ENCODE measurements at regions not wholly inside any gene's neighbourhood (a gene's known extent, or its start where the extent isn't known, plus 50 kb on each side); places are given as distances from the start of the nearest gene placed in this dataset.

DNA sequence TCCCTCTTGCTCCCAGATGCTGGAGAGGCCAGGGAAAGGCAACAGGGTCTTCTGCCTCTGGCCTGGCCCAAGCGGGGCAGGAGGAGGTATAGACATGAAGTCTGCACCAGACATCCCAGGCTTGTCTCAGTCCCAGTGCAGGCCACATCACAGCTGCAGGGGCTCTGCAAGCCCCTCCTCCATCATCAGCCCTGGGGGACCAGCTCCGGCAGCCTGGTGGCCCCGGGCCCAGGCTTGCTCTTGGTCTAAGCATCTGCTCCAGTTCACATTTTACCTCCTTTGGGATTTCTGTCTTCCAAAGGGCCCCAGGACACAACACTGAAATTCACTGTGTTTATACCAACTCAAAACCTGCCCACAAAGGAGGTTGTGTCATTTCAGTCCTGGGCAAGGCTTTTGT is 359.4 kb downstream of the ZNF536 start:
- no peaks in the 10 kb centered on the region for H3K79me2 ChIP-seq (replicated peaks; ENCODE audit: insufficient read depth)
- H3K4me3 Mint-ChIP-seq, result no peak overlapping the region
- H3K4me2 ChIP-seq, result no peak overlapping the region
- no peaks in the 10 kb centered on the region for H4K20me1 ChIP-seq (replicated peaks; ENCODE audit: insufficient read depth)
- TF ChIP-seq JUNB (IDR thresholded peaks at IDR 0.05; ENCODE audit: unreplicated experiment), result no peak
- TF ChIP-seq STAT1 (IDR thresholded peaks at IDR 0.05; ENCODE audit: unreplicated experiment), result no peak
- TF ChIP-seq, protein P1, sequence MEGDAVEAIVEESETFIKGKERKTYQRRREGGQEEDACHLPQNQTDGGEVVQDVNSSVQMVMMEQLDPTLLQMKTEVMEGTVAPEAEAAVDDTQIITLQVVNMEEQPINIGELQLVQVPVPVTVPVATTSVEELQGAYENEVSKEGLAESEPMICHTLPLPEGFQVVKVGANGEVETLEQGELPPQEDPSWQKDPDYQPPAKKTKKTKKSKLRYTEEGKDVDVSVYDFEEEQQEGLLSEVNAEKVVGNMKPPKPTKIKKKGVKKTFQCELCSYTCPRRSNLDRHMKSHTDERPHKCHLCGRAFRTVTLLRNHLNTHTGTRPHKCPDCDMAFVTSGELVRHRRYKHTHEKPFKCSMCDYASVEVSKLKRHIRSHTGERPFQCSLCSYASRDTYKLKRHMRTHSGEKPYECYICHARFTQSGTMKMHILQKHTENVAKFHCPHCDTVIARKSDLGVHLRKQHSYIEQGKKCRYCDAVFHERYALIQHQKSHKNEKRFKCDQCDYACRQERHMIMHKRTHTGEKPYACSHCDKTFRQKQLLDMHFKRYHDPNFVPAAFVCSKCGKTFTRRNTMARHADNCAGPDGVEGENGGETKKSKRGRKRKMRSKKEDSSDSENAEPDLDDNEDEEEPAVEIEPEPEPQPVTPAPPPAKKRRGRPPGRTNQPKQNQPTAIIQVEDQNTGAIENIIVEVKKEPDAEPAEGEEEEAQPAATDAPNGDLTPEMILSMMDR (conservative IDR thresholded peaks at IDR 0.05; ENCODE audit: low read depth in 2 of 2), result no peak
- no peak for TF ChIP-seq ZNF331 (CRISPR knock-in tag; IDR thresholded peaks at IDR 0.05; ENCODE audit: low read depth)
- TF ChIP-seq EZH2phosphoT487 (IDR thresholded peaks at IDR 0.05; ENCODE audit: unreplicated experiment), result no peak
- no peak for TF ChIP-seq EZH2 (IDR thresholded peaks at IDR 0.05; ENCODE audit: low read depth, unreplicated experiment)
- no peak for TF ChIP-seq CREB1 (CRISPR knock-in tag; IDR thresholded peaks at IDR 0.05; ENCODE audit: low read depth)
- no peak for TF ChIP-seq POLR2AphosphoS5 (IDR thresholded peaks at IDR 0.05; ENCODE audit: low read depth)
- TF ChIP-seq, protein P2, sequence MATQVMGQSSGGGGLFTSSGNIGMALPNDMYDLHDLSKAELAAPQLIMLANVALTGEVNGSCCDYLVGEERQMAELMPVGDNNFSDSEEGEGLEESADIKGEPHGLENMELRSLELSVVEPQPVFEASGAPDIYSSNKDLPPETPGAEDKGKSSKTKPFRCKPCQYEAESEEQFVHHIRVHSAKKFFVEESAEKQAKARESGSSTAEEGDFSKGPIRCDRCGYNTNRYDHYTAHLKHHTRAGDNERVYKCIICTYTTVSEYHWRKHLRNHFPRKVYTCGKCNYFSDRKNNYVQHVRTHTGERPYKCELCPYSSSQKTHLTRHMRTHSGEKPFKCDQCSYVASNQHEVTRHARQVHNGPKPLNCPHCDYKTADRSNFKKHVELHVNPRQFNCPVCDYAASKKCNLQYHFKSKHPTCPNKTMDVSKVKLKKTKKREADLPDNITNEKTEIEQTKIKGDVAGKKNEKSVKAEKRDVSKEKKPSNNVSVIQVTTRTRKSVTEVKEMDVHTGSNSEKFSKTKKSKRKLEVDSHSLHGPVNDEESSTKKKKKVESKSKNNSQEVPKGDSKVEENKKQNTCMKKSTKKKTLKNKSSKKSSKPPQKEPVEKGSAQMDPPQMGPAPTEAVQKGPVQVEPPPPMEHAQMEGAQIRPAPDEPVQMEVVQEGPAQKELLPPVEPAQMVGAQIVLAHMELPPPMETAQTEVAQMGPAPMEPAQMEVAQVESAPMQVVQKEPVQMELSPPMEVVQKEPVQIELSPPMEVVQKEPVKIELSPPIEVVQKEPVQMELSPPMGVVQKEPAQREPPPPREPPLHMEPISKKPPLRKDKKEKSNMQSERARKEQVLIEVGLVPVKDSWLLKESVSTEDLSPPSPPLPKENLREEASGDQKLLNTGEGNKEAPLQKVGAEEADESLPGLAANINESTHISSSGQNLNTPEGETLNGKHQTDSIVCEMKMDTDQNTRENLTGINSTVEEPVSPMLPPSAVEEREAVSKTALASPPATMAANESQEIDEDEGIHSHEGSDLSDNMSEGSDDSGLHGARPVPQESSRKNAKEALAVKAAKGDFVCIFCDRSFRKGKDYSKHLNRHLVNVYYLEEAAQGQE (IDR thresholded peaks at IDR 0.05; ENCODE audit: unreplicated experiment), result no peak
- TF ChIP-seq, protein P3, sequence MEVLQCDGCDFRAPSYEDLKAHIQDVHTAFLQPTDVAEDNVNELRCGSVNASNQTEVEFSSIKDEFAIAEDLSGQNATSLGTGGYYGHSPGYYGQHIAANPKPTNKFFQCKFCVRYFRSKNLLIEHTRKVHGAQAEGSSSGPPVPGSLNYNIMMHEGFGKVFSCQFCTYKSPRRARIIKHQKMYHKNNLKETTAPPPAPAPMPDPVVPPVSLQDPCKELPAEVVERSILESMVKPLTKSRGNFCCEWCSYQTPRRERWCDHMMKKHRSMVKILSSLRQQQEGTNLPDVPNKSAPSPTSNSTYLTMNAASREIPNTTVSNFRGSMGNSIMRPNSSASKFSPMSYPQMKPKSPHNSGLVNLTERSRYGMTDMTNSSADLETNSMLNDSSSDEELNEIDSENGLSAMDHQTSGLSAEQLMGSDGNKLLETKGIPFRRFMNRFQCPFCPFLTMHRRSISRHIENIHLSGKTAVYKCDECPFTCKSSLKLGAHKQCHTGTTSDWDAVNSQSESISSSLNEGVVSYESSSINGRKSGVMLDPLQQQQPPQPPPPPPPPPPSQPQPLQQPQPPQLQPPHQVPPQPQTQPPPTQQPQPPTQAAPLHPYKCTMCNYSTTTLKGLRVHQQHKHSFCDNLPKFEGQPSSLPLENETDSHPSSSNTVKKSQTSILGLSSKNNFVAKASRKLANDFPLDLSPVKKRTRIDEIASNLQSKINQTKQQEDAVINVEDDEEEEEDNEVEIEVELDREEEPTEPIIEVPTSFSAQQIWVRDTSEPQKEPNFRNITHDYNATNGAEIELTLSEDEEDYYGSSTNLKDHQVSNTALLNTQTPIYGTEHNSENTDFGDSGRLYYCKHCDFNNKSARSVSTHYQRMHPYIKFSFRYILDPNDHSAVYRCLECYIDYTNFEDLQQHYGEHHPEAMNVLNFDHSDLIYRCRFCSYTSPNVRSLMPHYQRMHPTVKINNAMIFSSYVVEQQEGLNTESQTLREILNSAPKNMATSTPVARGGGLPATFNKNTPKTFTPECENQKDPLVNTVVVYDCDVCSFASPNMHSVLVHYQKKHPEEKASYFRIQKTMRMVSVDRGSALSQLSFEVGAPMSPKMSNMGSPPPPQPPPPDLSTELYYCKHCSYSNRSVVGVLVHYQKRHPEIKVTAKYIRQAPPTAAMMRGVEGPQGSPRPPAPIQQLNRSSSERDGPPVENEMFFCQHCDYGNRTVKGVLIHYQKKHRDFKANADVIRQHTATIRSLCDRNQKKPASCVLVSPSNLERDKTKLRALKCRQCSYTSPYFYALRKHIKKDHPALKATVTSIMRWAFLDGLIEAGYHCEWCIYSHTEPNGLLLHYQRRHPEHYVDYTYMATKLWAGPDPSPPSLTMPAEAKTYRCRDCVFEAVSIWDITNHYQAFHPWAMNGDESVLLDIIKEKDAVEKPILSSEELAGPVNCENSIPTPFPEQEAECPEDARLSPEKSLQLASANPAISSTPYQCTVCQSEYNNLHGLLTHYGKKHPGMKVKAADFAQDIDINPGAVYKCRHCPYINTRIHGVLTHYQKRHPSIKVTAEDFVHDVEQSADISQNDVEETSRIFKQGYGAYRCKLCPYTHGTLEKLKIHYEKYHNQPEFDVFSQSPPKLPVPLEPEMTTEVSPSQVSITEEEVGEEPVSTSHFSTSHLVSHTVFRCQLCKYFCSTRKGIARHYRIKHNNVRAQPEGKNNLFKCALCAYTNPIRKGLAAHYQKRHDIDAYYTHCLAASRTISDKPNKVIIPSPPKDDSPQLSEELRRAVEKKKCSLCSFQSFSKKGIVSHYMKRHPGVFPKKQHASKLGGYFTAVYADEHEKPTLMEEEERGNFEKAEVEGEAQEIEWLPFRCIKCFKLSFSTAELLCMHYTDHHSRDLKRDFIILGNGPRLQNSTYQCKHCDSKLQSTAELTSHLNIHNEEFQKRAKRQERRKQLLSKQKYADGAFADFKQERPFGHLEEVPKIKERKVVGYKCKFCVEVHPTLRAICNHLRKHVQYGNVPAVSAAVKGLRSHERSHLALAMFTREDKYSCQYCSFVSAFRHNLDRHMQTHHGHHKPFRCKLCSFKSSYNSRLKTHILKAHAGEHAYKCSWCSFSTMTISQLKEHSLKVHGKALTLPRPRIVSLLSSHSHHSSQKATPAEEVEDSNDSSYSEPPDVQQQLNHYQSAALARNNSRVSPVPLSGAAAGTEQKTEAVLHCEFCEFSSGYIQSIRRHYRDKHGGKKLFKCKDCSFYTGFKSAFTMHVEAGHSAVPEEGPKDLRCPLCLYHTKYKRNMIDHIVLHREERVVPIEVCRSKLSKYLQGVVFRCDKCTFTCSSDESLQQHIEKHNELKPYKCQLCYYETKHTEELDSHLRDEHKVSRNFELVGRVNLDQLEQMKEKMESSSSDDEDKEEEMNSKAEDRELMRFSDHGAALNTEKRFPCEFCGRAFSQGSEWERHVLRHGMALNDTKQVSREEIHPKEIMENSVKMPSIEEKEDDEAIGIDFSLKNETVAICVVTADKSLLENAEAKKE (CRISPR knock-in tag; IDR thresholded peaks at IDR 0.05), result no peak
- no peak for TF ChIP-seq ZNF114 (CRISPR knock-in tag; IDR thresholded peaks at IDR 0.05)
- TF ChIP-seq, protein P4, sequence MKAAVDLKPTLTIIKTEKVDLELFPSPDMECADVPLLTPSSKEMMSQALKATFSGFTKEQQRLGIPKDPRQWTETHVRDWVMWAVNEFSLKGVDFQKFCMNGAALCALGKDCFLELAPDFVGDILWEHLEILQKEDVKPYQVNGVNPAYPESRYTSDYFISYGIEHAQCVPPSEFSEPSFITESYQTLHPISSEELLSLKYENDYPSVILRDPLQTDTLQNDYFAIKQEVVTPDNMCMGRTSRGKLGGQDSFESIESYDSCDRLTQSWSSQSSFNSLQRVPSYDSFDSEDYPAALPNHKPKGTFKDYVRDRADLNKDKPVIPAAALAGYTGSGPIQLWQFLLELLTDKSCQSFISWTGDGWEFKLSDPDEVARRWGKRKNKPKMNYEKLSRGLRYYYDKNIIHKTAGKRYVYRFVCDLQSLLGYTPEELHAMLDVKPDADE (IDR thresholded peaks at IDR 0.05), result no peak
- no peak for TF ChIP-seq NANOG (IDR thresholded peaks at IDR 0.05; ENCODE audit: borderline replicate concordance)
- H3K27me3 Mint-ChIP-seq (ENCODE audit: insufficient read depth, low read depth, poor library complexity), result no peaks in the 10 kb centered on the region
- no peaks in the 10 kb centered on the region; the same call in 2 of the 3 replicates for H3K36me3 Mint-ChIP-seq (ENCODE audit: low read depth)
- H3K4me1 Mint-ChIP-seq, result no peaks in the 10 kb centered on the region
- H3K9me2 ChIP-seq (ENCODE audit: insufficient read depth), result no peaks in the 10 kb centered on the region
- no peak overlapping the region for H3K27ac ChIP-seq (ENCODE audit: low read depth)
- H3K4me3 ChIP-seq, result no peak overlapping the region
- H3K27ac Mint-ChIP-seq, result no peak overlapping the region
- no peaks in the 10 kb centered on the region for H3K36me3 ChIP-seq (ENCODE audit: insufficient read depth)
- no peaks in the 10 kb centered on the region for H3K27me3 ChIP-seq (ENCODE audit: insufficient read depth)
- no peak for DNase-seq (ENCODE audit: low spot score)
- H3K9me3 Mint-ChIP-seq, result no peaks in the 10 kb centered on the region
- H3F3A ChIP-seq (replicated peaks; ENCODE audit: low read depth), result no peaks in the 10 kb centered on the region
- no peak for ATAC-seq
- no peaks in the 10 kb centered on the region for H3K4me1 ChIP-seq (ENCODE audit: insufficient read depth)
- no peak overlapping the region for H2AFZ ChIP-seq
